ENCODE measurements at regions not wholly inside any gene's neighbourhood (a gene's known extent, or its start where the extent isn't known, plus 50 kb on each side); places are given as distances from the start of the nearest gene placed in this dataset.

DNA sequence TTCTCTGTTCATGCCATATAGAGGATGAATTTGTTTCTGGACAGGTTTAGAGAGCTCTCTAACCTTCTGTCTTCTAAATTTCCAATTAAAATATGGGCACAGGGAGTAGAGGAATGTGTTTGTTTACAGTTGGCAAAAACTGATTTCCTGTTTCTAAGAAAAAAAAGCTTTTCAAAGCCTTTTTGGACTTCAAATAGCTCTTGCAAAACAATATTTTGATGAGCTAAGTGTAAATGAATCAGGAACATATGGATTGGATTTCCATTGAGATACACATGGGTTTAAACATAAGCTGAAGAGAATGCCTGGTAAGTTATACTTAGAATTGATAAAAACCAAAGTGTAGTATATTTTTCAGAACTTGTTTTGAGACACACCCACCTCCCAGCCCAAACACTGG is 677.5 kb downstream of the NYAP2 start:
- no peaks in the 10 kb centered on the region for H3K27me3 Mint-ChIP-seq
- intact Hi-C loops (cut with DNase I, micrococcal nuclease), result no loop called here
- DNase-seq (no peak), ATAC-seq (ENCODE audit: poor library complexity) (no peak)
- H3K4me3 Mint-ChIP-seq, result no peak overlapping the region
- Histone ChIP-seq H3K27ac (ENCODE audit: low read depth in 1 of 2, low read length in 2 of 2) (no peak overlapping the region), H3K27me3 (ENCODE audit: control insufficient read depth in 1 of 2, insufficient read depth in 2 of 2, low read length in 2 of 2) (no peaks in the 10 kb centered on the region), H3K4me3 (ENCODE audit: low read length) (no peak overlapping the region), H3K4me1 (ENCODE audit: insufficient read depth, low read length) (no peaks in the 10 kb centered on the region), H3K36me3 (ENCODE audit: insufficient read depth, low read length) (no peaks in the 10 kb centered on the region), H3K9me3 (ENCODE audit: control insufficient read depth in 1 of 2, insufficient read depth in 1 of 2, low read length in 2 of 2) (no peaks in the 10 kb centered on the region)
- TF ChIP-seq, protein P1, sequence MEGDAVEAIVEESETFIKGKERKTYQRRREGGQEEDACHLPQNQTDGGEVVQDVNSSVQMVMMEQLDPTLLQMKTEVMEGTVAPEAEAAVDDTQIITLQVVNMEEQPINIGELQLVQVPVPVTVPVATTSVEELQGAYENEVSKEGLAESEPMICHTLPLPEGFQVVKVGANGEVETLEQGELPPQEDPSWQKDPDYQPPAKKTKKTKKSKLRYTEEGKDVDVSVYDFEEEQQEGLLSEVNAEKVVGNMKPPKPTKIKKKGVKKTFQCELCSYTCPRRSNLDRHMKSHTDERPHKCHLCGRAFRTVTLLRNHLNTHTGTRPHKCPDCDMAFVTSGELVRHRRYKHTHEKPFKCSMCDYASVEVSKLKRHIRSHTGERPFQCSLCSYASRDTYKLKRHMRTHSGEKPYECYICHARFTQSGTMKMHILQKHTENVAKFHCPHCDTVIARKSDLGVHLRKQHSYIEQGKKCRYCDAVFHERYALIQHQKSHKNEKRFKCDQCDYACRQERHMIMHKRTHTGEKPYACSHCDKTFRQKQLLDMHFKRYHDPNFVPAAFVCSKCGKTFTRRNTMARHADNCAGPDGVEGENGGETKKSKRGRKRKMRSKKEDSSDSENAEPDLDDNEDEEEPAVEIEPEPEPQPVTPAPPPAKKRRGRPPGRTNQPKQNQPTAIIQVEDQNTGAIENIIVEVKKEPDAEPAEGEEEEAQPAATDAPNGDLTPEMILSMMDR (IDR thresholded peaks at IDR 0.05), result no peak
- no peak overlapping the region for H3K27ac Mint-ChIP-seq
- ChIA-PET POLR2A (no interaction called here), CTCF (no interaction called here)
- no peaks in the 10 kb centered on the region for H3K9me3 Mint-ChIP-seq
- no peaks in the 10 kb centered on the region for H3K36me3 Mint-ChIP-seq (ENCODE audit: low read depth)
- no peaks in the 10 kb centered on the region for H3K4me1 Mint-ChIP-seq (ENCODE audit: low read depth)

DNA sequence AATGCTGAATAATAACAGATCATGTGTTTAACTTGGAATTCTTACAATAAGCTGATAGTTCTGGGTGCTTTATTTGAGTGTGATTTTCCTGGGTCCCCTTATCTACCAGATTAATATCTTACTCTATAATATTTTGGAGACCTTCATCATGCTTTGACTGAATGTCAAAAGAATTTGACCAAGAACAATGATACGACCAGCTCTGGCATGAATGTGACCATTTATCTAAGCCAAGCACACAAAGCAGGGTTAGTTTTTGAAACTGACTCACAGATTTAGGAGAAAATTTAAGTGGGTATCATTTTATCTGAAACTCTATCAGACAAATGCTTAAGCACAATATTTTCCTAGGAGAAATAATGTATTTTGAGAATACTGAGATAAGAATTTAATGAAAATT is 677.0 kb downstream of the NYAP2 start:
- Histone ChIP-seq H3K36me3 (ENCODE audit: insufficient read depth, low read length) (no peaks in the 10 kb centered on the region), H3K27me3 (ENCODE audit: control insufficient read depth in 1 of 2, insufficient read depth in 2 of 2, low read length in 2 of 2) (no peaks in the 10 kb centered on the region), H3K4me3 (ENCODE audit: low read length) (no peak overlapping the region), H3K27ac (ENCODE audit: low read depth in 1 of 2, low read length in 2 of 2) (no peak overlapping the region), H3K9me3 (ENCODE audit: control insufficient read depth in 1 of 2, insufficient read depth in 1 of 2, low read length in 2 of 2) (no peaks in the 10 kb centered on the region), H3K4me1 (ENCODE audit: insufficient read depth, low read length) (no peaks in the 10 kb centered on the region)
- TF ChIP-seq, protein P1 (IDR thresholded peaks at IDR 0.05), result no peak
- intact Hi-C loops (cut with DNase I, micrococcal nuclease), result no loop called here
- Mint-ChIP-seq H3K36me3 (ENCODE audit: low read depth) (no peaks in the 10 kb centered on the region), H3K9me3 (no peaks in the 10 kb centered on the region), H3K27me3 (no peaks in the 10 kb centered on the region), H3K27ac (no peak overlapping the region), H3K4me3 (no peak overlapping the region), H3K4me1 (ENCODE audit: low read depth) (no peaks in the 10 kb centered on the region)
- ATAC-seq (ENCODE audit: poor library complexity) (no peak), DNase-seq (no peak)
- POLR2A ChIA-PET, result no interaction called here
- CTCF ChIA-PET, result no interaction called here

DNA sequence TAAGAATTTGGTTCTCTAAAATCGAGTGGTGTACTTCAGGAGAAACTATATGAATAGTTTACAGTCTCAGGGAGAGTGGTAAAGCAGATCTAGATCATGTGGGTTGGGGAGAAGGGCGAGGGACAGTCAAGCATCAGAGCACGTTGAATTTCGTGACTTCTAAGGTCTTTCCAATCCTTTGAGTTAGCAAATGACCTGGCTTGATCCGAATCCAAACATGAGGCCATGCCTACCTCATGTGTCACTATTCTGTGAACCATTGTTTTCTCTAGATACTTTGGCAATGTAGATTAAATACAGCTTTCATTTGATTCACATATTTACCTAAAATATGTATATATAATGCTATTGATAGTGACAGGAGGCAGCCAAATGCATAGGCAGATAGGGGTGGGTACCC is 674.9 kb downstream of the NYAP2 start:
- Mint-ChIP-seq H3K27ac (no peak overlapping the region), H3K36me3 (ENCODE audit: low read depth) (no peaks in the 10 kb centered on the region), H3K27me3 (no peaks in the 10 kb centered on the region), H3K4me3 (no peak overlapping the region), H3K4me1 (ENCODE audit: low read depth) (no peaks in the 10 kb centered on the region), H3K9me3 (no peaks in the 10 kb centered on the region)
- Histone ChIP-seq H3K27me3 (ENCODE audit: control insufficient read depth in 1 of 2, insufficient read depth in 2 of 2, low read length in 2 of 2) (no peaks in the 10 kb centered on the region), H3K4me1 (ENCODE audit: insufficient read depth, low read length) (no peaks in the 10 kb centered on the region), H3K36me3 (ENCODE audit: insufficient read depth, low read length) (no peaks in the 10 kb centered on the region), H3K9me3 (ENCODE audit: control insufficient read depth in 1 of 2, insufficient read depth in 1 of 2, low read length in 2 of 2) (no peaks in the 10 kb centered on the region), H3K4me3 (ENCODE audit: low read length) (no peak overlapping the region), H3K27ac (ENCODE audit: low read depth in 1 of 2, low read length in 2 of 2) (no peak overlapping the region)
- DNase-seq, result no peak
- intact Hi-C loops (cut with DNase I, micrococcal nuclease), result no loop called here
- ChIA-PET CTCF (no interaction called here), POLR2A (no interaction called here)
- ATAC-seq (ENCODE audit: poor library complexity), result no peak
- TF ChIP-seq, protein P1 (IDR thresholded peaks at IDR 0.05), result no peak
